Tibial nerve (tissue), 3 donors: ENCODE measurements at regions not wholly inside any gene's neighbourhood (a gene's known extent, or its start where the extent isn't known, plus 50 kb on each side); places are given as distances from the start of the nearest gene placed in this dataset.

ENCODE experiments used
- CTCF ChIP-seq, 5 experiments: fragments of 200-600 bp in 3 of 5; fragments of 450-650 bp in 2 of 5; sonication (generic) in 3 of 5; IDR thresholded peaks; one replicate each; pipeline ENCODE4 v1.5.1; 2016 to 2019; ENCODE audit warnings: antibody characterized with exemption in 5 of 5, mild to moderate bottlenecking in 3 of 5, moderate library complexity in 2 of 5
- POLR2A ChIP-seq, 2 donors: fragments of 450-650 bp; IDR thresholded peaks; one replicate each; pipeline ENCODE4 v1.6.1; 2017; ENCODE audit warnings: antibody characterized with exemption in 2 of 2, mild to moderate bottlenecking in 2 of 2, moderate library complexity in 2 of 2

GRCh38 chr7:85384392-85384791 lies 197.5 kb upstream of the SEMA3D start:
- TF ChIP-seq POLR2A (IDR thresholded peaks at IDR 0.05): no peak
- TF ChIP-seq CTCF (IDR thresholded peaks at IDR 0.05): no peak
